NCI-H1417 treated with DMSO at 0.1 percent for 48 hours (cell line): ENCODE measurements at regions not wholly inside any gene's neighbourhood (a gene's known extent, or its start where the extent isn't known, plus 50 kb on each side); places are given as distances from the start of the nearest gene placed in this dataset.
"Not testable (repeated sequence)": the region's sequence is repeated elsewhere in the genome, so short reads cannot be mapped to it uniquely, and the experiment has no call there.

Experiments used
- DNase-seq: peaks from one replicate; lab custom pipeline; 2025; lab: John Stamatoyannopoulos, UW

DNA sequence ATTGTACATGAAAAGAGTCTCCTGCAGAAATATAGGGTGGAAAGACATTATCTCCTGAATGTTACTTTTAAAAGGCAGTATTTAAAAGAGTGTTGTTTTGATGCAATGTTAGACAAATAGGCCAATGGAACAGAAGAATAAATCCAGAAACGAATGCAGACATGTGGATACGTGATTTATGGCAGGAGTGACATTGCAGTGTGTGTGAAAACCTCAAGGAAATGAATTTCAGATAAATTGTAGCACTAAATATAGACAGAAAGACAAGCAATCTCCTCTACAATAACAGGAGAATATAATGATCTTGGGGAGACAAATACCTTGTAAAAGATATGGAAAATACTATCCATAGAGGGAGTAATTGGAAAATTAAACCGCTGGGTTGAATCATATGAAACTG lies 387.8 kb upstream of the CHRM3 start:
- DNase-seq, result no peak

DNA sequence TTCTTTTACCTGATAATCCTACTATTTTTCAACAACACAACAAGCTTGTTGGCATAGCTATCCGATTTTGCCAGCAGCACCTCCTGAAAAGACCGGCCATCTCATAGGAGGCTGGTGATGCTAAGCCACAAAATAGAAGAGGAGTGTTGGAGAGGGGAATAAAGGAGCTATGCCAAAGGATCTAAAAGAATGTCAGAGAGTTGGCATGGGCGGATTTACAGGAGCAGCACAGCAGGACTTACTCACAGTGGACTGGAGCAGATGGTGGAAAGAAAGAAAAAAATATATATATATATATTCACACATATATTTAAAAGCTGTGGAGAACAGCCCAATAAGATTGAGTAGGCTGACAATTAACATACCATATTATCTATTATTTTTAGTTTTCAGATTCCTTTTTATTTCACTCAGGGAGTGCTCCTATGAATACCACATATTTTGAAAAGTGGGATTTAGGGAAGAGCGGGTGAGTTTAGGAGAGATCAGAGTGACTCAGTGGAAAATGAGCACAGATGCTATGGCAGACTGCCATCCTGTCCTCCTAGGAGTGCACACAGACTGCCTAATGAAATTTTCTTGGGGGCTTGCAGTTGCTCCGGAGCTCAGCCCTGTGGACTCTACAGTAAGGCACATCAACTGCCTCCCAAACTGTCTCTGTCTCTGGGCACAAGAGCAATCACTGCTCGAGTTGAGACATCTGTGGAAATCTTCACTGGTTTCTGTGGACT lies 394.4 kb upstream of the CHRM3 start:
- no peak for DNase-seq

DNA sequence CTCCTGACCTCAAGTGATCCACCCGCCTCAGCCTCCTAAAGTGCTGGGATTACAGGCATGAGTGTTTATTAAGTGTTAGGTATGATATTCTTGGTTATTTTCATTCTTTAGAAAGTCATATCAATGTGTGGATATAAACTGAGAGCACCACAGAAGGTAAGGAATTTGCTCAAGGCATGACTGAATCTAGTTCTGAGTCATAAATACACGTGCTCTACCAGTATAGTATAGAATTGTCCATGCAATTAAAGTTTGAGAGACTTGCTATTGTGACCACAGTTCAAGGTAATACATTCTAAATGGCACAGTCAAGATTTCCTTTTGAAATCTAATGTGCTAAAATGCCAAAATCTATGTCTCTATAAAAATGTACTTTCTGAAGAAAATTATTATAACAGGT lies 401.1 kb upstream of the CHRM3 start:
- DNase-seq, result no peak

- DNase-seq, result no peak
These were observed 403.6 kb upstream of the CHRM3 start for GRCh38 chr1:238982736-238983135.

DNA sequence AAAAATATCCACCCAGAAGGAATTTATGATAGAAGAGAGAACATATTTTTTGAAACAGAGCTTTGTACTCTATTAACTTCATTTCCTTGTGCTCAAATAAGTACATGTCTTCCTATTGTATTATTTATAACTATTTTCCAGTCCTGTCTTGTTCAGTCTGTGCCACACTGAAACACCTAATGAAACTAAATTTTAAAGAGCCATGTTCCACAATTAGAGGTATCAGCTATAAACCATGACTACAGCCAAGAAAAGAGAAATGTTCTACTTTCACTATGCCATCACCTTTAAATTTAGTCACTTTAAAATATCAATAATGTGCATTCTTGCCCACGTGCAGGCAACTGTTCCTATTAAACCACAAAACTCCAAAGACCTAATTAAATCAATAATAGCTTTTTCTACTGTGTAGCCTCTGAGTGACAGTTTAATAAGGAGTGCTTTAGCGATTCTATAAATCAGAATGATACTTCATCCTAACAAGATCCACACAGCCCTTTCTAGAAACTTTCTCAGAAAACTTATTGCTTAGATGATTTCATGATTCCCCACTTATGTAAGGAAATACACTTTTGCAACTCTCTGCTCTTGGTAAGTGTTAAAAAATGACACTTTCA lies 404.9 kb upstream of the CHRM3 start:
- DNase-seq, result no peak

DNA sequence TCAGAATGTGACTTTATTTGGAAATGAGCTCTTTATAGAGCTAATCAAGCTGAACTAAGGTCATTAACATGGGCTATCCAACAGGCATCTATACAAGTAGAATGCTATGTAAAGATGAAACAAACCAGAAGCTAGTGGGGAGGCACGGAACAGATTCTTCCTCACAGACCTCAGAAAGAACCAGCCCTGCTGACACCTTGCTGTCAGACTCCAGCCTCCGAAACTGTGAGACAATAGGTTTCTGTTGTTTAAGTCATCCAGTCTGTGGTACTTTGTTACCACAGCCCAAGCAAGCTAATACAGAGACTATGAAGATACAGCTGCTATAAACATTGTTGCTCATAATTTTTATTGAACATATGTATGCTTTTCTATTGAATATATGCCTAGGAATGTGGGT lies 406.3 kb upstream of the CHRM3 start:
- DNase-seq, result no peak

GRCh38 chr1:238964631-238965030 lies 421.7 kb upstream of the CHRM3 start:
- DNase-seq, result no peak

DNA sequence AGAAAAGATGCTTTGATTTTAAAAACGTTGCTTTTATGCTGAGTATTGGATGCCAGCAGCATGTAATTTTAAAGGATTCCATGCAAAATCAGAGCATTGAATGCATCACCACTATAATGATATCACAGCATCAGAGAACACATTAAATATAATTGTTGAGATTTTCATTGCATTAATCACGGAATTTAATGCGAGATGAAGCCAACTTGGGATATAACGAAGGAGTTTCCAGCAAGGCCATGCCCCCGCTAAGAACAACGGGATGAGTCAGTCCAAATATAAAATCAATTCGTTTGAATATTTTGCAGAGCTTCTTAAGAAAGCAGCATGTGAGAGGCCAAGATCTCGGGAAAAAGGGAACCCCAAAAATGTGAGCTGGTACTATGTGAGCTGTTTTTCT lies 423.4 kb upstream of the CHRM3 start:
- no peak for DNase-seq

GRCh38 chr1:238961790-238962189 lies 424.6 kb upstream of the CHRM3 start:
- DNase-seq, result peak; percentile 10

- no peak for DNase-seq
These were observed 426.3 kb upstream of the CHRM3 start for GRCh38 chr1:238960071-238960470.

GRCh38 chr1:238955934-238956333 lies 430.4 kb upstream of the CHRM3 start:
- DNase-seq, result no peak

GRCh38 chr1:238954865-238955264 lies 431.5 kb upstream of the CHRM3 start:
- no peak for DNase-seq

DNA sequence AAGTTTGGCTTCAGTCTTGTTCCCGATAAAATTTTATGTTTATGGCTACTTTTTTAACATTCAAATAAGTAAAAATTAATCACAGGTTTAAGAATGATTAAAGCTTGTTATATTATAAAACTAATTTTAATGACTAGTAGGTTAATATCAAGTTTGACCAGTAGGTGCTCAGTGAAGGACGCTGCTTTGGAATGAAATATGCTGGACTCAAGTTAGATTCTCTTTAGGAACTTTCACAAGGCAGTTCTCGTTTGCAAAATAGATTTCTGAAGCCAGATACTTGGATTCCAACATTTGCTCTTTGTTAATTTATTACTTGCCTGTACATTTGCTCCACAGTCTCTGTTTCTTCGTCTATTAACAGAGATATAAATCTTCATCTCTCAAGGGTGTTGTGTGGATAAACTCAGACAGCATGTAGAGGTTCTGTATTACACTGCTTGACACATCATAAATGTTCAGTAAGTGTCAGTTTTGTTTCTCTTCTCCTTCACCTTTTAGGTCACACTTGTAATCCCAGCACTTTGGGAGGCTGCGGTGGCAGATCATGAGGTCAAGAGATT lies 432.8 kb upstream of the CHRM3 start:
- no peak for DNase-seq

GRCh38 chr1:238951809-238952208 lies 434.6 kb upstream of the CHRM3 start:
- DNase-seq, result no peak

DNA sequence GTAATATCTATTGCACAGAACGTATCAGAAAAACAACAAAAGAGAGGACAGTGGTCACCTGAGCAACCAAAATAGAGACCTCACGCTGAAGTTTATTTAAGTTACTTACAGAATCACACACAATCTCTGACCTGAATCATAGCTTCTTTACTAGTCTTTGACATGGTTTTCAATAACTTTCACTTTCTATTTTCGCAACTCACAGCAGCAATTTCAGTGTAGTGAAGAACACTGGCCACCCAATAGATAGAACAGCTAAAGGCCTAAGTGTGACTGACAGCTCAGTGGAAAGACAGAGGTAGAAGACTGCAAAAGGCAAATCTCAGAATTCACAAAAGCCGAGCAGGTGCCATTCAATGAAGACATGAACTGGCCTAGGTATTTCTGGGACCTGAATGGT lies 435.6 kb upstream of the CHRM3 start:
- no peak for DNase-seq

- DNase-seq, result no peak
These were observed 436.4 kb upstream of the CHRM3 start for GRCh38 chr1:238950017-238950416.

DNA sequence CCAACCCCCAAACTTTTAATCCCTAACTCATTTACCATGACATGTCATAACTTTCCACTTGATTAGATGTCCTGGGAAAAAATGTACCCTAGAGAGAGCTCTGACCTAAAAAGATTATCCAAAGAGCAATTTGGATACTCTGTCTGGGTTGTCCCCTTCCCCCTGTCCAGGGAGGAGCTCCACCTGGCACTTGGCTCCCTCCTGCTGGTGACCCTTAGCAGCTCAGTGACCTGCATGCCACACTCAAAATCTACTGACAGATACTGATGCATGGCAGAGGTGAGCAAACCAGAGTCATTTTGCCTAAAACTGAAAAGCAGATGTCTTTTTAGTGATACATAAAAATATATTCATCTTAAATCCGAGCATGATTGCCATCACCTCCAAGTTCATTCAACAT lies 442.3 kb upstream of the CHRM3 start:
- DNase-seq, result no peak

DNA sequence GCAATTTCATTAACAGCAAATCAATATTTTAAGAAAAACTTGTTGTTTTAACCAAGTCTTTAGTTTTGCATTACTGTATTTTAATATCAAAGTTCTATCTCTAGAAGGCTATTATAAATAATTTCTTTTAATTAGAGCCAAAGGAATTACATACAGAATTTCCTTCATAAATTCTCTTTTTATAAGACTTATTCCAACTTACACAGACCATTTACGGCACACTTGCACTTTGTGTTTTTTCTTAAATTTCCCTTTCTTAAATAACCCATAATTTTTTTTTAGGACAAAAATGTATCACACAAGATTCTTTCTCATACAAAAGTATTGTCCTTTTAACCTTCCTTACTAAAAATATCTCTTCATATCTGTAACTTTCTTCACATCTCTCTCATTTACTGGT lies 458.5 kb upstream of the CHRM3 start:
- no peak for DNase-seq

DNA sequence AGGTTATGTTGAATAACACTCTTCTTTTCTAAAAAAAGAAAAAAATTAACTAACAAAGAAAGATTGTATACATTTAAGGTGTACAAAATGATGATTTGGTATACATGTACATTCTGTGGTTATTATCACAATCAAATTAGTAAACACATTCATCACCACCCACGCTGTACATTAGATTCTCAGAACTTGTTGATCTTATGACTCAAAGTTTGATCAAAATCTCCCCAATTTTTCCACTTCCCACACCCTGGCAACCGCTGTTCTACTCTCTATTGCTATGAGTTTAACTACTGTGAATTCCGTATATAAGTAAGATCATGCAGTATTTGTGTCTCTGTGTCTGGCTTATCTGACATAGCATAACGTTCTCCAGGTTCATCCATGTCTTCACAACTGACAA lies 469.5 kb upstream of the CHRM3 start:
- no peak for DNase-seq

- DNase-seq, result no peak
These were observed 472.0 kb upstream of the CHRM3 start for GRCh38 chr1:238914346-238914745.

DNA sequence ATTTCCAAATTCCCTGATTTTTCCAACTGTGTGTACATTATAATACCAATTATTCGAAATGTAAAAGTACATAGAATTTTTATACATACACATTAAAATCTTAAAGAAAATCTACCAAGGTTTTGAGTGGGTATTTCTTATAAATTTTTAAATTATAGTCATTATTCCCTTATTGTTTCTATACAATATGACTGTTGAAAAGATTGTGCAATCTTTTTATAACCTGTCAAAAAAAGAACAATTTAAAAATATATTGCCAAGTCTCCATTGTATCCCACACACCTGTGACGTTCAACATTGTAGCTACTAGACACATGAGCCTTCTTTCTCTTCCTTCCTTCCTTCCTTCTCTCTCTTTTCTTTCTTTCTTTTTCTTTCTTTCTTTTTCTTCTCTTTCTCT lies 473.2 kb upstream of the CHRM3 start:
- DNase-seq, result no peak

- DNase-seq, result no peak
These were observed 474.2 kb upstream of the CHRM3 start for GRCh38 chr1:238912148-238912547.

DNA sequence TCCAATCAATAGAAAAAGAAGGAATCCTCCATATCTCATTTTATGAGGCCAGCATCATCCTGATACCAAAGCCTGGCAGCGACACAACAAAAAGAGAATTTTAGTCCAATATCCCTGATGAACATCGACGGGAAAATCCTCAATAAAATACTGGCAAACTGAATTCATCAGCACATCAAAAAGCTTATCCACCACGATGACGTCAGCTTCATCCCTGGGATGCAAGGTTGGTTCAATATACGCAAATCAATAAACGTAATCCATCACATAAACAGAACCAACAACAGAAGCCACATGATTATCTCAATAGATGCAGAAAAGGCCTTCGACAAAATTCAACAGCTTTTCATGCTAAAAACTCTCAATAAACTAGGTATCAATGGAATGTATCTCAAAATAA lies 483.6 kb upstream of the CHRM3 start:
- DNase-seq, result not testable (repeated sequence)
